VCaP (cell line): ENCODE measurements at regions not wholly inside any gene's neighbourhood (a gene's known extent, or its start where the extent isn't known, plus 50 kb on each side); places are given as distances from the start of the nearest gene placed in this dataset.

ENCODE experiments used
- H3K27ac ChIP-seq: fragments of 450-650 bp; 2 replicates; pipeline ENCODE4 v1.5.1; 2017
- CTCF ChIP-seq: fragments of 450-650 bp; conservative IDR thresholded peaks from 2 replicates; pipeline ENCODE4 v1.5.1; 2017; ENCODE audit warnings: mild to moderate bottlenecking, moderate library complexity

- TF ChIP-seq CTCF, result no peak
- no peak overlapping the region for H3K27ac ChIP-seq
These were observed 401.2 kb downstream of the MATN1 start for GRCh38 chr1:30321996-30322858.

- TF ChIP-seq CTCF, result no peak
- H3K27ac ChIP-seq, result no peak overlapping the region
These were observed 402.0 kb downstream of the MATN1 start for GRCh38 chr1:30321246-30321910.

GRCh38 chr1:30320581-30320890 lies 402.8 kb downstream of the MATN1 start:
- H3K27ac ChIP-seq, result no peak overlapping the region
- no peak for TF ChIP-seq CTCF

- H3K27ac ChIP-seq, result no peak overlapping the region
- TF ChIP-seq CTCF, result no peak
These were observed 403.4 kb downstream of the MATN1 start for GRCh38 chr1:30319765-30320580.

GRCh38 chr1:30318864-30319718 lies 404.3 kb downstream of the MATN1 start:
- no peak for TF ChIP-seq CTCF
- H3K27ac ChIP-seq, result no peak overlapping the region

GRCh38 chr1:30318413-30318812 lies 405.0 kb downstream of the MATN1 start:
- no peak for TF ChIP-seq CTCF
- H3K27ac ChIP-seq, result no peak overlapping the region
